Fibroblast of skin of abdomen (primary cell): ENCODE measurements at regions not wholly inside any gene's neighbourhood (a gene's known extent, or its start where the extent isn't known, plus 50 kb on each side); places are given as distances from the start of the nearest gene placed in this dataset.
"Not testable (repeated sequence)": the region's sequence is repeated elsewhere in the genome, so short reads cannot be mapped to it uniquely, and the experiment has no call there.

ENCODE experiments used
- DNase-seq: peaks from one replicate; pipeline ENCODE4 v3.0.0-alpha.2; 2013

DNA sequence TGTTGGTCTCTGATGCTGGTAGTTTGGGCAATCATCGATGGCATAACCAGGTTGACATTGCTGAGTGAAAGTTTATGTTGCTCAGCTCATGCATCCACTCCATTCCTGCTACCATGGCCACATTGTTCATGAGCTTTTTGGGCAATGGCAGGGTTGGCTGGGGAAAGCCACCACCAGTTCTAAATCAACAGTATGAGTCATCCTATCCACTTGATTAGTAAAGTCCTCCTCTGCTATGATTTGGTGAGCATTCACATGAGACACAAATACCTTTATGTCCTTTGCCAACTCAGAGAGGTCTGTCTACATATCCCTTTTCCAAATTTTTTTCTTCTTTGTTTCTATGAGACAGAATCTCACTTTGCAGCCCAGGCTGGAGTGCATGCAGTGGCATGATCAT is 129.7 kb upstream of the FBN2 start:
- DNase-seq, result no peak

DNA sequence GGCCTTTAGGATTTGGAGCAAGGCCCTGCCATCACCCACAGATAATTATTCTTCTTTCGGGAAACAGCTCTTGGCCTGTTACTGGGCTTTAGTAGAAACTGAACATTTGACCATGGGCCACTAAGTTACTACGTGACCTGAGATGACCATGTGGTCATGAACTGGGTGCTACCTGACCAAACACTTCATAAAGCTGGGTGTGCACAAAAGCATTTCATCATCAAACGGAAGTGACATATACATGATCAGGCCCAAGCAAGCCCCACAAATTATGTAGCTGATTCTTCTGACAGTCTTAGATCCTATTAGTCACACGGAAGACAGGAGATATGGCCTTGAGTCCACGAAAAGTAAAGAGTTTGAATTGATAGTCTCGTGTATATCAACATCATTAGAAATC is 130.9 kb upstream of the FBN2 start:
- no peak for DNase-seq

DNA sequence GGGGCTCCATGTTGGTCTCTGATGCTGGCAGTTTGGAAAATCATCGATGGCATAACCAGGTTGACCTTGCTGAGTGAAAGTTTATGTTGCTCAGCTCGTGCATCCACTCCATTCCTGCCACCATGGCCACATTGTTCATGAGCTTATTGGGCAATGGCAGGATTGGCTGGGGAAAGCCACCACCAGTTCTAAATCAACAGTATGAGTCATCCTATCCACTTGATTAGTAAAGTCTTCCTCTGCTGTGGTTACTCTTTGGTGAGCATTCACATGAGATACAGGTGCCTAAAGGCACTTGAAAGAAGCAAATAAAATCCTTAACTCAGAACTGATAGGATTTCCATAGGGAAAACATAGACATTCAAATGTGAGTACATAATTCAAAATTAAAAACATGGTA is 131.8 kb upstream of the FBN2 start:
- DNase-seq, result no peak

DNA sequence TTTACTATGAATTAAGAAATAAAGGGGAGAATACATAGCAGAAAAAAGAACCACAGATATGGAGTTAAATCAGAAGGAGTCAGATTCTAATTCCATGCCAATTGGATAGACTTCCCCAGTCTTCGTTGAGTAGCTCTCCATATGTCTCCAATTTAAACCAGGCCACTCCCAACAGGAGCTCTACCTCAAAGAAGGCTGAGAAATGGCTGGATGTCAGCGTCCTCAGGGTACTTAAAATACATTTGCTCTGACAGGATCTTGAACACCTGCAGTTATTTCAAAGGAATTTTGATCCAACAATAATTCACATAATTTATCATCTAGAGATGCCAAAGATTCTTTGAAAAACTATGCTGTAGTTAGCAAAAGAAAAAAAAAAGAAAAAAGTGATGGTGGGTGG is 133.9 kb upstream of the FBN2 start:
- DNase-seq, result peak; percentile 64

DNA sequence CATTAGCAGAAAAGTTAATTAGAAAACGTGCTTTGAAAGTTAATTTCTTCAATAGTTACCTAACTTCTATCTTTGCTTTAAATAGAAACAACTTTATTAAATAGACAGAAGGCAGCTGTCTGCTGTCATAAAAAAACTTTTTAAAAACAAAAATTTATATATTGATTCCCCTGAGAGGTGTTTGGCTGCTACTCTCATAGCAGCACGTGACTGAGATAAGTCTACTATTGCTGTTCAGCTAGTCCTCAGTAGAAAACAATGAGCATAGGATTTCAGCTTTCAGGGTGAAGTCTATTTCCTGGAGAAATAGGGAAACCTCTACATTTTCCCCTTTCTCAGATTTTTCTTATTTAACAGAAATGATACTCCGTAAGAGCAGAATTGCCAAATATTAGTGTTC is 135.0 kb upstream of the FBN2 start:
- DNase-seq, result no peak

DNA sequence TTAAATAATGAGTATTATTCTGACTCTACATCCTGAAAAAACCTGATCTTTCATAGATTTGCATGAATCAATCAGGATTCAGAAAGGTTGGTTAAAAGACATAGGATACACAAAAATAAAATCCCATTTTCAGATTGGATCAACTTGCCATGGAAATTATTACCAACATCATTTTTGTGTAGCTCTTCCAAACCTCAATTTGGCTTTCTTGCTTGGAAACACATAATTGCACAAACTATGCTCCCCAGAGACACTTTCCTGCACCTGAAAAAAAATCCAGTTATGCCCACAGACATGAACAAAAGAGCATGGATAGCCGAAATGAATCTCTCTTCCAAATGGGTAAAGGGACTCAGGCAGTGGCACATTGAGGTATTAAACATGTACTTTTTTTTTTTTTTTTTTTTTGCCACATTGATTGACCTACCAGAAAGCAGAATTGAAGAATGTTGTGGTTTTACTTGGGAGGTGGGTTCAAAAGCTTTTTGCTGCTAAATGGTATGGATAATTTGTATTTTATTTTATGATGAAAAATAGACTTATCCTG is 135.4 kb upstream of the FBN2 start:
- DNase-seq, result no peak

DNA sequence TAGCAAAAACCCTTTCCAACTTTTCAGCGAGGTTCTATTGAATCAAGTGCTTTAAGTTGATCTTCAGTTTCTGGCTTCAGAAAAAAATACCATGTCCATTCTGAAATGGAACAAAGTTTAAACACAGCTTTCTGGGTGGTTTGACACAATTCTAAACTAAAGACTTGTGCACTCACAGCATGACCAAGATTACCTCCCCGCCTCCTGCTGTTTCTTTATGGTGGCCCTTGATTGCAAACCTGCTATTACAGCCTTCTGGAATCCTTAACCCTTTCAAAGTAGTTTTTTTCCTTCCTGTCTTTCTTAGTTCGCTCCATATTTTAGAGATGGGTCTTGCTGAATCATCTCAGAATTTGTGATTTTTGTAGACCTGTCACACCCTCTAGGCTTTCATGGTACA is 135.9 kb upstream of the FBN2 start:
- no peak for DNase-seq

DNA sequence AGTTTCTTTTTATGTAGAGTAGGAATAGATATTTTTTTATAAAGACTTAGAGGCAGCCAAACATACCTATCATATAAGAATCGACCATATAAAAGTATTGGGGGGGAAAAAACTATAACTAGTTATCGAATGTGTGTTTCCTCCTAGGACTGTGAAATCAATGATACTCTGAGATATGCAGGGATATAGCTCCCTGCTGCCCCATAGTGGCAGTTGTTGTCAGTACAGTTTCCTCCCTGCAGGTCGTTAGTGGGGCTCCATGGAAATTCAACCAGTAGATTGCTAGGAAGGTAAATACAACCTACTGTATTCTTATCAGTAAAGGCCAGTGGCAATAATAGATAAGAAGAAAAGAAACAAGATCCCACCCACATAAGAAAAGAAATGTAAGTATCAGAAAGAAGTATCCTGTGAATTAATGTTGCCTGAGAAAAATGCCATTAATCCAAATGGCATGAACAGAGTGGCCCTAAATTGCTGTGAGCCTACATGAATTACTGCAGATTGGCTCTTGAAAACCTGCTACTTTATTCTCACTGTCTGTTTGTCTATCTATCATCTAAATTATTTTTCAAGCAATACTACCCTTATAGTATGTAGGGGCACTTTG is 136.9 kb upstream of the FBN2 start:
- DNase-seq, result peak; percentile 63

DNA sequence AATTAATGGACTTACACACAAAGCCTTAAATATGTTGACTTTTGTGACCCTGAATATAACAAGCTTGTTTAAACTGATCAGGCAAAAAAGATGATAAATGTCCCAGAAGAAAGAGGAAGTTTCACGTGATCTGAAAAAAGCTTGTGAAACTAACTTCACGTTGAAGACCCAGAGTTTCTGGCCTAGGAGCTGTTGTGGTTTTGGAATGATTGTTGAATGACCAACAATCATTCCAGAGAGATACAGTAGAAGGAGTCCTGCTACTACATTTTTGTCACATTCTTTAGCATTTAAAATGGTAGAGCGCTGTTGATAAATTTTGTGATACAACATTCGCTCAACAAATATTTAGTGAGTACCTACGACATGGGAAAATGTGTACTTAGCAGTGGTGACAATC is 143.1 kb upstream of the FBN2 start:
- DNase-seq, result peak; percentile 27

DNA sequence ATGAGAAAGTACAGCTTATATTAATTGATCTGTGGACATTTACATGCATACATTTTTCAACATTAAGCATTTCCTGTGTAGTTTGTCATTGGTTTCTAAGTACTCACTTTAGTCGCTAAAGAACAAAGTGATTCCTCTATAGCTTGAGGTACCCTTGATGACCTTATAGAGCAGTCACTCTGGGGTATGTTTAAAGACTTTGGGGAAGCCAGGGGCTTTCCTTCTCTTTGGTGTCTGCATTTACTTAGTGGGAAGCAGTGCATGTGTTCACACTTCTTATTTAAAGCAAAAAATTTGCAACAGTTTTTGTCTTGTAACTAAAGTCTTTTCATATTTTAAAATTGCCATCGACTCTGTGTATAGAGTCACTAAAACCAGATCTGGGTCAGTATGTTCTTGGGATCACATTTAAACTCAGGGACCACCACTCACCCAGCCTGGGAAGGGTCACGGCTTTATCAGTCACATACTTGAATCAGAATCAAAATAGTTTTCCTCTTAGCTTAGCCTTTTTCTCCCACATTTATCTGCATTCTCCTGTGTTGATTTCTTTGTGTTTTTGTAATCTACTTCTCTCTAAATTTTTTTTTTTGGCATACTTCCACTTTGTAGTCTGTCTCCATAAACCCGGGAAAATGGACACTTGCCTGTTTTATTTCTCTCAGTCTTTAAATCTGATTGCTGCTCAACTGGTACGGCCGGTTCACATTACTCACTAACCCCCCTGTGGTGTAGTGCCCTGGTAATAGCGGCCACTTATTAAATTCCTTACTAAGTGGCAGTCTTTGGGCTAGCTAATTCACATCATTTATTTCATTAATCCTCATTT is 143.9 kb upstream of the FBN2 start:
- DNase-seq, result no peak

DNA sequence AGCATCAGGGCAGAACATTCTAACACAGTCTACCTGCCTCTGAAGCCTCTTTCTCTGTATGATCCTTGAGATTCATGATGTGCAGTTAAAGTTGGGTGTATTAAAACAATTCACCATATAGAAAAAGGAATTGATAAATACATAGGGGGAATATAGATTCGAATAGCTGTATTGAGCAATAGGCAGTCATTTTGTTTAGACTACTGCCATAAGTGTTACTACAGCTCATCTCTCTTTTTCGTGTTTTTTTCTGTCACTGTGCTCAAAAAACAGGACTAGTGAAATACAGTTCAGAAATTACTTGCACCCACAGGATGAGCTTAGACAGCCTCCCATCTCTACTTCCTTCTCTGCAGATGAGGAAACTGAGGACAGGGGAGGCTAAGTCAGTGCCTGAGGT is 144.6 kb upstream of the FBN2 start:
- DNase-seq, result no peak

DNA sequence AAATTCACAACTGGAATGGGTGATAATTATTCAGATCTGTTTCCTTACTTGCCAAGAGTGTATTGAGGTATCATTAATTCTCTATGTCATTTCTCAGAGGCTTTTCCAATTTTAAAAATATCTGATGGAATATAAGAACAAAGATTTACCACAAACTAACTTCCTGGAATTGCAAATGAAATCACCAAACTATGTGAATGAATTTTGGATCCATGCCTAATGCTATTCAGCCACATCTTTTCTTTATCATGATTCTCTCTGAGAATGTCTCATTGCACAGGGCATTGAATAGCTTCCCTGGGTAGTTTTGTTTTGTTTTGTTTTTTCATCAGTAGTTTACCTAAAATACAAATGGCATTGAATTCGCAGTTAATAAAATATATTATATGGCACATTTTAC is 146.9 kb upstream of the FBN2 start:
- DNase-seq, result peak; percentile 83

DNA sequence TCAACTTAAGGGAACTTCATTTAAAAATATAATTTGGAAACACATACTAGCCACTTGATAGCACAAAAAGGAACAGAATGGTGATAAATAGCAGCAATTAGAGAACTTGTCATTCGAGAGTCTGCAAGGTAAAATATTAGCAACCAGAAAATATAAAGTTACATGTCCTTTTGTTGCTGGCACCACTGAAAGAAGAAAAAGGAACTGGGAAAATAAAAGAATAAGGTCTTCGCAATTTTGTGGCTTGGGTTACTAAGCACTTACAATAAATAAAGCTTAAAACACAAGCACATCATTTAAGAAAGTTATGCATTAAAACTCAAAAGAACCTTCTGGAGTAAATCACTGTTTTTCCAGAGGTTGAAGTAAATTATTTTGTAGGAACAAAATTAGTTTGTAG is 149.9 kb upstream of the FBN2 start:
- no peak for DNase-seq

DNA sequence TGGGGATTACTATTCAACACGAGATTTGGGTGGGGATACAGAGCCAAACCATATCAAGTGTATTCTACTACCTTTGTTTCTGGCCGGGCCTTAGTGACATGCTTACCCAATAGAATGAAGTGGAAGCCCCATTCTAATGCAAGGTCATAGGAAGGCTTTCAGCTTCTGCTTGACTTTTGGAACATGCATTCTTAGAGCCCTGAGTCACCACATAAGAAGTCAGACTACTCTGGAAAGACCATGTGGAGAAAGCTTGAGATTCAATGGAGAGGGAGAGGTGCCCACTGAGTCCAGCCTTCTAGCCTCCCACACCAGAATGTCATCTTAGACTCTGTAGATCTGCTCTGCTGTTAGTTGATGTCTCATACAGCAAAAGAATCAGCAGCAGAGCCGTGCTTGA is 155.7 kb upstream of the FBN2 start:
- DNase-seq, result peak; percentile 41

DNA sequence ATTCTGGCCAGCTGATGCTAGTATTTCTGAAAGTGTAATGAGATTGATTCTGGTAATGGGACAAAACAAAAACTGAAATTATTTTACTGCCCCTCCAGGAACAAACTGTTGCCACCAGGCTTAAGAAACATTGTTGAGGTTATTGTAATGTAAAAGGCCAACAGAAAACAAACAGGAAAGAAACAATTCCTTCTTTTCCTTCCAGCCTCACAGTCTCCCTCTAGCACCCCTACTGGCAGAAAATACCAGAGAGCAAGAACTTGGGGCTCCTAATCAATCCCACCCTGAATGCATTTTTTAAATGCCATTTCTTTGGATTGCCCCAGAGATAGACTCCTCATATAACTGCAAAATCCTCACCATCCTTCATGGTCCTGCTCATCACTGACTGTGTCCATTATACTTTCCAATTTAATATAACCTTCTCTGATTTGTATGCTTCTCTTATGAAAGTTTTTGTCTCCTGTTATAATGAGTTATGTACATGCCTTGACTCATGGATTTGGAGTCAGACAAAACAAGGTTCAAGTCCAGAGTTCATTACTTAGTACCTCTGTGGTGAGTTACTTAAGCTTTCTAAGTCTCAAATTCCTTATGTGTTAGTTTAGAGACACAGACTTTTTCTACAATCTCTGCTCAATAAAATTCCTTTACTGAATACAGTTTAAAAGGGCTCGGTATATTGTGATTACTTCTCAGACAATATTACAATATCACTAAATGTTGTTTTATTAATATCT is 157.9 kb upstream of the FBN2 start:
- peak; percentile 68 for DNase-seq

DNA sequence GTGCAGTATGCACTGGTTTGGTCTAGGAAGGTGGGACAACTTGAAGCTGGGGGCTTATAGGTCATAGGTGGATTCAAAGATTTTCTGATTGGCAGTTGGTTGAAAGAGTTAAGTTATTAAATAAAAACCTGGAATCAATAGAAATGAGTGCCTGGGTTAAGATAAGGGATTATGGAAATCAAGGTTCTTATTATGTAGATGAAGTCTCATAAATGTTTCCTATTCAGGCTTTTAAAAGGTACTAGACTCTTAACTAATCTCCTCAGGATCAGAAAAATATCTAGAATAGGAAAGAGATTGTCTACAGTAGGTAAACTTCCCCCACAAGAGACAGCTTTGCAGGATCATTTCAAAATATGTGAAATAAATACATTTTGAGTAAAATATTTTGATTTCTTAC is 163.3 kb upstream of the FBN2 start:
- no peak for DNase-seq

DNA sequence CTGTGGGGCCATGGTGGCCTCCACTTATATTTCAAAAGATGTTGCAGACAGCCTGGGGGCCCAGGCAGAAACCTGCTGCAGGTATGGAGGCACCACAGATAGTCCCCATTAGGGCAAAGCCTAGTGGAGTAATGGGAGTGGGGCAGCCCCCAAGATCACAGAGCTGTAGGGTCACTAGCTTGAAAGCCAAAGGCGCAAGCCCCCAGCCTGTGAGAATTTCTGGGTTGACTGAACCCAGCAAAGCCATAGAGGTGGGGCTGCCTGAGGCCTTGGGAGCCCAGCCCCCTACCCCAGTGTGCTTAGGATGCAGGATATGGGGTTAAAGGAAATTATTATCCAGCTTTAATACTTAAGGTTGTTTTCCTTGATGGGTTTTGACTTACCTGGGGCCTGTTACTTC is 165.3 kb upstream of the FBN2 start:
- no peak for DNase-seq

DNA sequence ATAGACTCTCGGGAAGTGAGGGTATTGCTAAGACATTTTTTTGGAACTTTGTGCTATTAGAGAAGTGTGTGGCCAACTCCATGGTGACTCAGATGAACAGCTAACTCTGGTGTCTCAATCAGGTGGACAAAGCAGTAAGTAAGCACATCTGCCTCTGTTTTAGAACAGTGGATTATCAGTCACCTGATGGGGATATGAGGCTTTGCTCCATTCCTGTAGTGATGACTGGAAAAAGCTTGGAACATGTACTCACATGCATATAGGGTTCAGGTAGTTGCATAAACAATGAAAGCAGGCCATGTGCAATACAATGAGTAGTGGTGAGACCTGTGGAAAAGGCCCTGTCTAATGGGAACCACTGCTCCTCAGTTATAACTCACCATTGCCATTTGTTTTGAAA is 168.2 kb upstream of the FBN2 start:
- DNase-seq, result no peak

DNA sequence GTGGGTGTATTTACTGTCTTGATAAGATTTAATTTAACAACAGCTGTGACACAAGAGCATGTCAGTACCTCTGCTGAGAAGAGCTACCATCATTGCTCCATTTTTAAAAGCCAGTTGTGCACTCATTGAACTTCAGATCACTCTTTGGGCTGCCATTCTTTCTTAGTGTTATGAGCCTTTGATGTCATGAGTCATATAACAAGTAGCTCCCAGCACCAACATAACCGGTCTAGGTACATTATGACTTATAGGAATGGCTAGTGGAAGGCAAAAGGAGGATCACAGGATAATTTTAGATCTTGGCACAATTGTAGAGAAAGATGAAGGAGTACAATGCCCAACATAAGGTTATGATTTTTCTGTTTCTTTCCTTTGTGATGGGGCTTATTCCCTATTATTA is 170.8 kb upstream of the FBN2 start:
- DNase-seq, result no peak

DNA sequence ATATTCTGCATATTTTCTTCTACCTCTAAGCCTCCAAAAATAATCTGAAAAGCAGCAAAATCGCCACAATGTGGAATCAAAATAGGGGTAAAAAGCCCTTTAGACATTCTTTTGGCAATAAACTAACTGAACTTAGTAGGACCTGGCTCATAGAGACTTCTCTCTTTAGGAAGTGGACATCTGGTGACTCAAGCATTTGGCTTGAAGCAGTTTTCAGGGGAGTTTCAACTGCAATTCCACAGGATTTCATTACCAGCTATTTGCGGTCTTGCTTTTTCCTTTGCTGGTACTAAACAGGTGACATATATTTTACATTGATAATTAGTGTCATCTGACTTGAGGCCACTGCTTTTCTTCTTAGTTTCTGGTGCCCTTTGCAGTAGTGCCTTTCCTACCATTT is 173.2 kb upstream of the FBN2 start:
- DNase-seq, result peak; percentile 11

DNA sequence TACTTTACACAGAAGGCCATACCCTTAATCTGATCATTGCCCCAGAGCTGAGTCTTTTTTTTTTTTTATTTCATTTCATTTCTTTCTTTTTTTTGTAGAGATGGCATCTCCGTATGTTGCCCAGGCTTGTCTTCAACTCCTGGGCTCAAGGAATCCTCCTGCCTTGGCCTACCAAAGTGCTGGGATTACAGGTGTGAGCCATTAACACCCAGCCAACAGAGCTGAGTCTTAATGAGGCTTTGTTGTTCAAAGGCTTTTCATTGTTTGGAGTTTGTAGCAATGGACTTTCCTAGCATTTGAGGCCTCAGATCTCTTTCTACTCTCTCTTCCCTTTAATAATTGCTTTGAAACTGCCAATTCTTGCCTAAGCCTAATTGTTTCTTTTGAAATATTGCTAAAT is 176.5 kb upstream of the FBN2 start:
- DNase-seq, result no peak

DNA sequence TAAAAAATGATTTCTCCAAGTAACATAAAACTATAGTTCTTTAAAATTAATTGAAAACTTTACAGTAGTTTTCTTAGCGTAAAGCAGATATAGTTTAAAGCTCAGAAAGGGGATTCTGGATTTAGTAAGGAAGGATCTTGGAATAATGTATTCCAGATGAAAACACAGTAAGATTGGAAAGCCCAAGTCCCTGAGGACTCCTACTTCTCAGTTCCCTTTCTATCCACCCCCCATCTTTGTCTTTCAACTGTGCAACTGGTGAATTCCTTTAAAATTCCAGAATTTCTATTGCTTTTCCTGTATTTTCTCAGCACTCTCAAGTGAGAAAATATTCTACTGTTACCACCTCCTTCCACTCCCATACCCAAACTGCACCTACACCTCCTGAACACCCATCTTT is 184.5 kb upstream of the FBN2 start:
- DNase-seq, result peak; percentile 17

DNA sequence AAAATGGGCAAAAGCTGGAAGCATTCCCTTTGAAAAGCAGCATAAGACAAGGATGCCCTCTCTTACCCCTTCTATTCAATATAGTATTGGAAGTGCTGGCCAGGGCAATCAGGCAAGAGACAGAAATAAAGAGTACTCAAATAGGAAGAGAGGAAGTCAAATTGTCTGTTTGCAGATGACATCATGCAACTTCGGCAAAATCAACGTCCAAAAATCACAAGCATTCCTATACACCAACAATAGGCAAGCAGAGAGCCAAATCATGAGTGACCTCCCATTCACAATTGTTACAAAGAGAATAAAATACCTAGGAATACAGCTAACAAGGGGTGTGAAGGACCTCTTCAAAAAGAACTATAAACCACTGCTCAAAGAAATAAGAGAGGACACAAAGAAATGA is 192.0 kb upstream of the FBN2 start:
- not testable (repeated sequence) for DNase-seq

DNA sequence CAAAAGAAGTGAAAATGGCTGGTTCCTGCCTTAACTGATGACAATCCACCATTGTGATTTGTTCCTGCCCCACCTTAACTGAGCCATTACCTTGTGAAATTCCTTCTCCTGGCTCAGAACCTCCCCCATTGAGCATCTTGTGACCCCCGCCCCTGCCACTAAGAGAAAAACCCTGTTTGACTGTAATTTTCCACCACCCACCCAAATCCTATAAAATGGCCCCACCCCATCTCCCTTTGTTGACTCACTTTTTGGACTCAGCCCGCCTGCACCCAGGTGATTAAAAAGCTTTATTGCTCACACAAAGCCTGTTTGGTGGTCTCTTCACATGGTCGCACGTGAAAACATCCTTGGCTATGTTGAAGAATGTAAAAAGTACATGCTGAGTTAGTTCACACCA is 197.6 kb upstream of the FBN2 start:
- DNase-seq, result not testable (repeated sequence)
